B cell (primary cell): ENCODE measurements at regions not wholly inside any gene's neighbourhood (a gene's known extent, or its start where the extent isn't known, plus 50 kb on each side); places are given as distances from the start of the nearest gene placed in this dataset.

Source experiments
- ATAC-seq: fragments of 200-7000 bp; cut with Tn5 transposase; one replicate; pipeline ENCODE4 v1.10.0; 2021; ENCODE audit warnings: low read depth, mild to moderate bottlenecking, moderate number of reproducible peaks, moderate library complexity
- CTCF ChIA-PET: fragments of 350-600 bp; sonication (Branson Sonifier 250); formaldehyde crosslinking; loops from one replicate; lab custom pipeline; 2021; ENCODE audit warnings: antibody characterized with exemption, inconsistent platforms; lab: Charles Lee
- POLR2A ChIA-PET: fragments of 350-600 bp; sonication (Branson Sonifier 250); formaldehyde crosslinking; loops from one replicate; lab custom pipeline; 2021; ENCODE audit warnings: antibody characterized with exemption; lab: Charles Lee
- DNase-seq: peaks from one replicate; pipeline ENCODE4 v3.0.0; 2013
- H2AFZ ChIP-seq: 2 replicates; pipeline ENCODE4 v1.6.1; 2012; ENCODE audit warnings: mild to moderate bottlenecking, low read depth, low read length; ENCODE audit not compliant: insufficient read depth, poor library complexity, severe bottlenecking
- H3K27ac ChIP-seq, 2 donors: 1 replicate in 1 of 2; 2 replicates in 1 of 2; pipeline ENCODE4 v1.5.1; 2012 to 2013; ENCODE audit warnings: low read length in 2 of 2, mild to moderate bottlenecking in 2 of 2, moderate library complexity in 1 of 2
- H3K27me3 ChIP-seq, 4 experiments: fragments of 200-600 bp in 1 of 4; sonication (generic) in 1 of 4; replicated peaks in 1 of 4; 1 replicate in 2 of 4; 2 replicates in 2 of 4; pipeline versions ENCODE4 v1.6.1 to v1.7.0; 2013 to 2016; ENCODE audit warnings: low read length in 3 of 4, mild to moderate bottlenecking in 2 of 4, mixed read lengths in 1 of 4, moderate library complexity in 1 of 4; ENCODE audit not compliant: insufficient read depth in 4 of 4, control insufficient read depth in 3 of 4; ENCODE audit errors: control extremely low read depth in 1 of 4
- H3K36me3 ChIP-seq, 2 experiments: replicated peaks in 1 of 2; 1 replicate in 1 of 2; 2 replicates in 1 of 2; pipeline versions ENCODE4 v1.6.1 to v1.7.1; 2013; ENCODE audit warnings: low read length in 1 of 2; ENCODE audit not compliant: insufficient read depth in 2 of 2, control insufficient read depth in 1 of 2; ENCODE audit errors: control extremely low read depth in 1 of 2, extremely low read depth in 1 of 2
- H3K4me1 ChIP-seq, 2 donors: fragments of 200-600 bp in 1 of 2; sonication (generic) in 1 of 2; 1 replicate in 1 of 2; 2 replicates in 1 of 2; pipeline versions ENCODE4 v1.5.1 to v1.6.1; 2013 to 2017; ENCODE audit warnings: low read length in 2 of 2; ENCODE audit not compliant: control insufficient read depth in 2 of 2, insufficient read depth in 2 of 2
- H3K4me2 ChIP-seq: replicated peaks from 2 replicates; pipeline ENCODE3; 2012; ENCODE audit warnings: mild to moderate bottlenecking, low read depth, low read length; ENCODE audit not compliant: poor library complexity, severe bottlenecking
- H3K4me3 ChIP-seq, 5 experiments: fragments of 200-600 bp in 1 of 5; sonication (generic) in 1 of 5; 1 replicate in 3 of 5; 2 replicates in 2 of 5; pipeline versions ENCODE4 v1.5.1 to v1.7.0; 2011 to 2016; ENCODE audit warnings: low read length in 4 of 5, mild to moderate bottlenecking in 4 of 5, low read depth in 2 of 5, control low read depth in 1 of 5, moderate library complexity in 1 of 5; ENCODE audit not compliant: insufficient read depth in 1 of 5; ENCODE audit errors: control extremely low read depth in 1 of 5, extremely low read depth in 1 of 5
- H3K79me2 ChIP-seq: fragments of 200-600 bp; sonication (generic); one replicate; pipeline ENCODE4 v1.6.0; 2016; ENCODE audit warnings: low read length; ENCODE audit not compliant: control insufficient read depth, insufficient read depth
- H3K9ac ChIP-seq: fragments of 200-600 bp; sonication (generic); 2 replicates; pipeline ENCODE4 v1.6.1; 2017; ENCODE audit warnings: mild to moderate bottlenecking, low read length, moderate library complexity
- H3K9me3 ChIP-seq, 3 donors: one replicate each; pipeline versions ENCODE4 v1.6.1 to v1.7.1; 2013; ENCODE audit warnings: low read length in 2 of 3; ENCODE audit not compliant: control insufficient read depth in 2 of 3, insufficient read depth in 1 of 3; ENCODE audit errors: control extremely low read depth in 1 of 3
- H4K20me1 ChIP-seq: 2 replicates; pipeline ENCODE4 v1.6.0; 2012; ENCODE audit warnings: mild to moderate bottlenecking, low read length; ENCODE audit not compliant: insufficient read depth, control insufficient read depth, poor library complexity, severe bottlenecking
- H3K27ac Mint-ChIP-seq: one replicate; pipeline ENCODE4 v1.8.0; 2021; ENCODE audit warnings: mixed read lengths
- H3K27me3 Mint-ChIP-seq: one replicate; pipeline ENCODE4 v1.8.0; 2021; ENCODE audit warnings: mixed read lengths
- H3K4me1 Mint-ChIP-seq: one replicate; pipeline ENCODE4 v1.8.0; 2021; ENCODE audit warnings: mixed read lengths
- H3K4me3 Mint-ChIP-seq: one replicate; pipeline ENCODE4 v1.8.0; 2021; ENCODE audit warnings: mixed read lengths
- H3K9me3 Mint-ChIP-seq: one replicate; pipeline ENCODE4 v1.8.0; 2022; ENCODE audit warnings: mixed read lengths; ENCODE audit not compliant: insufficient read depth
- EZH2 ChIP-seq: IDR thresholded peaks from 2 replicates; pipeline ENCODE4 v1.6.1; 2012; ENCODE audit warnings: borderline replicate concordance, low read depth, mild to moderate bottlenecking, moderate library complexity, low read length; ENCODE audit not compliant: insufficient read depth, poor library complexity, severe bottlenecking
- WGBS: methylation state at CpG from one replicate; pipeline ENCODE4 v1.1.5; 2013; ENCODE audit warnings: missing lambda C conversion rate; ENCODE audit not compliant: insufficient coverage; 5-methylcytosine and 5-hydroxymethylcytosine counted together
- intact Hi-C: fragments of 100-400 bp; cut with micrococcal nuclease; formaldehyde crosslinking; loops from one replicate; pipeline ENCODE4 v1.10.0; 2022
- TF ChIP-seq, protein P1 (sequence below): fragments of 200-600 bp; IDR thresholded peaks from one replicate; pipeline ENCODE4 v1.8.0; 2022; ENCODE audit warnings: antibody characterized with exemption, mild to moderate bottlenecking

DNA sequence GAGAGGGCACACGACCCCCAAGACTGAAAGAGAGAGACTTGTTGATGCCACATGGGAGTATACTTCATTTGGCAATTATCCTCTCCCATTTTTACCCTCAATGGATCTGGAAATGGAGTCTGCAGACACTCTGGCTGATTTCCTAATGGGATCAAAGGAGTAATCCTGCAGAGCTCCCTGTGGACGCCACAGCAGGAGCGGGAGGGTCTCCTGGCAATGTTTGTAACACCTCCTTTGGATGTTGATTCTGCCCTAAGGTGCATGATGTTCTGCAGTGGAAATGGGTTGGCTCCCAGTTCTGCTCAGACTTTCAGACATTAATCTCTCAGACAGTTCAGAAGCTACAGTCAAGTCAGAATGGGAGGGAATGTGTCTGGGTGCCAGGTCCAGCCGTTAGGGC is 166.0 kb upstream of the WDR11 start:
- Histone ChIP-seq H4K20me1 (no peaks in the 10 kb centered on the region), H3K27ac (no peak overlapping the region), H3K27me3 (no peaks in the 10 kb centered on the region), H3K36me3 (no peaks in the 10 kb centered on the region), H3K9me3 (no peaks in the 10 kb centered on the region), H3K4me2 (no peak overlapping the region), H3K79me2 (no peaks in the 10 kb centered on the region), H2AFZ (no peak overlapping the region), H3K4me3 (no peak overlapping the region), H3K4me1 (no peaks in the 10 kb centered on the region), H3K9ac (no peak overlapping the region)
- 96% methylated on average over 2 of the region's 4 CpGs for WGBS
- ATAC-seq (no peak), DNase-seq (no peak)
- H3K4me3 Mint-ChIP-seq = no peak overlapping the region
- POLR2A ChIA-PET = no interaction called here
- H3K4me1 Mint-ChIP-seq = no peaks in the 10 kb centered on the region
- TF ChIP-seq EZH2 = no peak
- TF ChIP-seq, protein P1, sequence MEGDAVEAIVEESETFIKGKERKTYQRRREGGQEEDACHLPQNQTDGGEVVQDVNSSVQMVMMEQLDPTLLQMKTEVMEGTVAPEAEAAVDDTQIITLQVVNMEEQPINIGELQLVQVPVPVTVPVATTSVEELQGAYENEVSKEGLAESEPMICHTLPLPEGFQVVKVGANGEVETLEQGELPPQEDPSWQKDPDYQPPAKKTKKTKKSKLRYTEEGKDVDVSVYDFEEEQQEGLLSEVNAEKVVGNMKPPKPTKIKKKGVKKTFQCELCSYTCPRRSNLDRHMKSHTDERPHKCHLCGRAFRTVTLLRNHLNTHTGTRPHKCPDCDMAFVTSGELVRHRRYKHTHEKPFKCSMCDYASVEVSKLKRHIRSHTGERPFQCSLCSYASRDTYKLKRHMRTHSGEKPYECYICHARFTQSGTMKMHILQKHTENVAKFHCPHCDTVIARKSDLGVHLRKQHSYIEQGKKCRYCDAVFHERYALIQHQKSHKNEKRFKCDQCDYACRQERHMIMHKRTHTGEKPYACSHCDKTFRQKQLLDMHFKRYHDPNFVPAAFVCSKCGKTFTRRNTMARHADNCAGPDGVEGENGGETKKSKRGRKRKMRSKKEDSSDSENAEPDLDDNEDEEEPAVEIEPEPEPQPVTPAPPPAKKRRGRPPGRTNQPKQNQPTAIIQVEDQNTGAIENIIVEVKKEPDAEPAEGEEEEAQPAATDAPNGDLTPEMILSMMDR = no peak
- intact Hi-C loops = no loop called here
- H3K27ac Mint-ChIP-seq = no peak overlapping the region
- no peaks in the 10 kb centered on the region for H3K9me3 Mint-ChIP-seq
- H3K27me3 Mint-ChIP-seq = peaks cover 9% of the 10 kb centered on the region
- CTCF ChIA-PET = no interaction called here

DNA sequence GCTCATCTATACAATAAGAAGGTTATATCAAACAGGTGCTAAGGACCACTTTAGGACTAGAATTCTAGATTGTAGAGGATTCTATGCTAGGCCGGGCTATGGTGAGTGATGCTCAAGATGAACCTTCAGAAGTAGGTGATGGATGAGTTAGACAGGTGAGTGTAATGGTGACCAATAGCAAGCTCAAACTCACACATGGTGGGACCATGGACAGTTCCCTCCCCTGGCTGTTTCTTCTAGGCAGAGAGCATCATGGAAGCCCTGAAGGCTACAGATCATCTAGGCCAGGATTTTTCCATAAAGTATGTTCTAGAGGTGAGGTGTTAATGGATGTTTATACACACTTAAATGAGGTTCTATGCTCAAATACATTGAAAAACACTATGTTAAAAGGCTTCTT is 162.2 kb upstream of the WDR11 start:
- H3K4me3 Mint-ChIP-seq = no peak overlapping the region
- intact Hi-C loops = no loop called here
- ATAC-seq (no peak), DNase-seq (no peak)
- H3K9me3 Mint-ChIP-seq = peaks cover 3% of the 10 kb centered on the region
- no peak overlapping the region for H2AFZ ChIP-seq
- peaks cover 0 to 4% (median 0%) of the 10 kb centered on the region in 3 donors for H3K9me3 ChIP-seq
- H3K4me1 ChIP-seq = no peaks in the 10 kb centered on the region
- ChIA-PET CTCF (no interaction called here), POLR2A (no interaction called here)
- no peaks in the 10 kb centered on the region for H4K20me1 ChIP-seq
- peaks cover 9% of the 10 kb centered on the region for H3K27me3 Mint-ChIP-seq
- no peak overlapping the region for H3K4me3 ChIP-seq
- H3K4me1 Mint-ChIP-seq = peaks cover 2% of the 10 kb centered on the region
- H3K27ac Mint-ChIP-seq = no peak overlapping the region
- H3K79me2 ChIP-seq = no peaks in the 10 kb centered on the region
- WGBS = 100% methylated on average over 1 of the region's 1 CpG
- H3K27ac ChIP-seq = no peak overlapping the region
- H3K9ac ChIP-seq = no peak overlapping the region
- no peaks in the 10 kb centered on the region for H3K27me3 ChIP-seq
- TF ChIP-seq, protein P1 = no peak
- no peak for TF ChIP-seq EZH2
- H3K4me2 ChIP-seq = no peak overlapping the region
- H3K36me3 ChIP-seq = no peaks in the 10 kb centered on the region
